Naive thymus-derived CD4-positive, alpha-beta T cell (primary cell): ENCODE measurements at regions not wholly inside any gene's neighbourhood (a gene's known extent, or its start where the extent isn't known, plus 50 kb on each side); places are given as distances from the start of the nearest gene placed in this dataset.

Experiments
- ATAC-seq: fragments of 150-1000 bp; cut with Tn5 transposase; 2 replicates; pipeline ENCODE4 v1.10.0; 2021; ENCODE audit warnings: mild to moderate bottlenecking, moderate library complexity
- CTCF ChIA-PET: fragments of 350-600 bp; sonication (Branson Sonifier 250); formaldehyde crosslinking; loops from one replicate; lab custom pipeline; 2021; ENCODE audit warnings: antibody characterized with exemption; lab: Charles Lee
- POLR2A ChIA-PET: fragments of 350-600 bp; sonication (Branson Sonifier 250); formaldehyde crosslinking; loops from one replicate; lab custom pipeline; 2021; ENCODE audit warnings: antibody characterized with exemption, inconsistent platforms; lab: Charles Lee
- DNase-seq, 9 donors: peaks; one replicate each; pipeline versions ENCODE4 v3.0.0 to v3.0.0-alpha.2; 2020 to 2022; ENCODE audit warnings: mixed read lengths in 1 of 9
- H3K27ac ChIP-seq: one replicate; pipeline ENCODE4 v1.7.0; 2013; ENCODE audit warnings: mild to moderate bottlenecking, low read depth, low read length, moderate library complexity
- H3K27me3 ChIP-seq, 2 donors: one replicate each; pipeline ENCODE4 v1.7.0; 2013; ENCODE audit warnings: low read length in 2 of 2, mild to moderate bottlenecking in 2 of 2, moderate library complexity in 2 of 2; ENCODE audit not compliant: control insufficient read depth in 2 of 2, insufficient read depth in 2 of 2
- H3K36me3 ChIP-seq, 3 experiments: 1 replicate in 2 of 3; 2 replicates in 1 of 3; pipeline ENCODE4 v1.7.0; 2013; ENCODE audit warnings: low read length in 3 of 3, mild to moderate bottlenecking in 3 of 3, moderate library complexity in 1 of 3; ENCODE audit not compliant: insufficient read depth in 3 of 3, control insufficient read depth in 2 of 3
- H3K4me1 ChIP-seq, 2 donors: one replicate each; pipeline ENCODE4 v1.7.0; 2013; ENCODE audit warnings: low read length in 2 of 2, mild to moderate bottlenecking in 2 of 2, moderate library complexity in 1 of 2; ENCODE audit not compliant: control insufficient read depth in 2 of 2, insufficient read depth in 2 of 2
- H3K4me3 ChIP-seq: 2 replicates; pipeline ENCODE4 v1.7.0; 2013; ENCODE audit warnings: mild to moderate bottlenecking, low read length
- H3K9me3 ChIP-seq, 3 experiments: 1 replicate in 2 of 3; 2 replicates in 1 of 3; pipeline ENCODE4 v1.7.0; 2013; ENCODE audit warnings: low read length in 3 of 3; ENCODE audit not compliant: control insufficient read depth in 2 of 3
- H3K27ac Mint-ChIP-seq, 9 donors: one replicate each; pipeline ENCODE4 v1.8.0; 2020 to 2022; ENCODE audit warnings: mixed read lengths in 9 of 9, mild to moderate bottlenecking in 8 of 9, moderate library complexity in 5 of 9, inconsistent platforms in 2 of 9
- H3K27me3 Mint-ChIP-seq, 5 donors: one replicate each; pipeline ENCODE4 v1.8.0; 2021 to 2022; ENCODE audit warnings: mixed read lengths in 5 of 5, mild to moderate bottlenecking in 1 of 5
- H3K36me3 Mint-ChIP-seq, 5 donors: one replicate each; pipeline ENCODE4 v1.8.0; 2020 to 2022; ENCODE audit warnings: mixed read lengths in 5 of 5, mild to moderate bottlenecking in 3 of 5, inconsistent platforms in 1 of 5
- H3K4me1 Mint-ChIP-seq, 7 donors: one replicate each; pipeline ENCODE4 v1.8.0; 2020 to 2022; ENCODE audit warnings: mixed read lengths in 7 of 7, mild to moderate bottlenecking in 3 of 7, inconsistent platforms in 1 of 7
- H3K4me3 Mint-ChIP-seq, 10 donors: one replicate each; pipeline ENCODE4 v1.8.0; 2020 to 2022; ENCODE audit warnings: mild to moderate bottlenecking in 10 of 10, mixed read lengths in 10 of 10, moderate library complexity in 6 of 10, inconsistent platforms in 2 of 10
- H3K9me3 Mint-ChIP-seq, 11 donors: one replicate each; pipeline ENCODE4 v1.8.0; 2020 to 2022; ENCODE audit warnings: mixed read lengths in 11 of 11, mild to moderate bottlenecking in 4 of 11, inconsistent platforms in 1 of 11, moderate library complexity in 1 of 11
- intact Hi-C, 2 donors: fragments of 100-400 bp; cut with micrococcal nuclease; formaldehyde crosslinking; loops; one replicate each; pipeline ENCODE4 v1.15.1; 2023

DNA sequence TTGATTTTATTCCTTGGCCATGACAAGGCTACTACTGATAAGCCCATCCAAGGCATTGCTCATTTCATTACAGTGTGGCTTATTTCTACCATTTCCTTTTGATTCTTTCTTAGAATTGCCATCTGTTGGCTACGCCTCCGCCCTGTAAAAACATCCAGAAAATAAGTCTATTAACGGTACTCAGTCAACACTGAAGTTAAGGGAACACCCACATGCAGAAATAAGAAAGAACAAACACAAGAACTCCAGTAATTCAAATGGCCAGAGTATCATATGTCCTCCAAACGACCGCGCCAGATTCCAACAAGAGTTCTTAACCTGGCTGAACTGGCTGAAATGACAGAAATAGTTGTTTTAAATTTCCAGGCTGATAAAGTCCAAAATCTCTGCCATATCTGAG is 90.3 kb downstream of the CXXC4 start:
- no peak overlapping the region for H3K27ac Mint-ChIP-seq

DNA sequence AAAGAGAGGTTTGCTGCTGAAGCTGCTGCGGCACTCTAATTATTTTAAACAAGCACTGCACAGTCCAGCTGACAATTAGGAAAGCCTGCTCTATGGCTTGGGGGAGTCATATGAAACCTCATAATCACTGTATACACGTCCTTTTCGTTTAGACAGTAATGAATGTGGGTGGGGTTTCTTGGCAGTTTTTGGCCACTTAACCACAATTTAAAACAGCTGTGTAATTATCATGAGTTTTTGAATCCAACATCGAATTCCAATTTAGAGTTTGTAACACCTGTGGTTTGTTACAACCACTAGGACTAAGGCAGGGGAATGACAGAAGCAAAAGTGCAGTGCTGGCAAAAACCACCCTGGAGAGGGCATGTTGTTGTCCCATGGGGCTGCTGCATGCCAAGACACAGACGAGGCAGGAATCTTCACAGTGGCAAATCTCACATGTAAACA is 99.5 kb downstream of the CXXC4 start:
- POLR2A ChIA-PET = no interaction called here
- Mint-ChIP-seq H3K4me3 (no peak overlapping the region), H3K27me3 (peaks cover 0 to 4% (median 0%) of the 10 kb centered on the region in 5 donors), H3K9me3 (peaks cover 0 to 7% (median 2%) of the 10 kb centered on the region in 11 donors), H3K36me3 (no peaks in the 10 kb centered on the region), H3K4me1 (no peaks in the 10 kb centered on the region), H3K27ac (no peak overlapping the region)
- ATAC-seq = no peak
- Histone ChIP-seq H3K27ac (no peak overlapping the region), H3K36me3 (no peaks in the 10 kb centered on the region), H3K9me3 (peaks cover 0 to 4% (median 0%) of the 10 kb centered on the region in 3 experiments), H3K4me3 (no peak overlapping the region), H3K27me3 (no peaks in the 10 kb centered on the region), H3K4me1 (no peaks in the 10 kb centered on the region)
- no peak for DNase-seq
- CTCF ChIA-PET = no interaction called here
- intact Hi-C loops = no loop called here

More for the DNA sequence above, 90.3 kb downstream of the CXXC4 start:
- no peak overlapping the region for H3K27ac ChIP-seq
- no peaks in the 10 kb centered on the region for H3K27me3 ChIP-seq
- Mint-ChIP-seq H3K9me3 (peaks cover 0 to 11% (median 1%) of the 10 kb centered on the region in 11 donors), H3K36me3 (no peaks in the 10 kb centered on the region), H3K4me3 (no peak overlapping the region), H3K27me3 (no peaks in the 10 kb centered on the region), H3K4me1 (no peaks in the 10 kb centered on the region)
- ChIA-PET CTCF (no interaction called here), POLR2A (no interaction called here)
- H3K36me3 ChIP-seq = no peaks in the 10 kb centered on the region
- ATAC-seq (no peak), DNase-seq (no peak)
- intact Hi-C loops = no loop called here
- no peak overlapping the region for H3K4me3 ChIP-seq
- H3K4me1 ChIP-seq = no peaks in the 10 kb centered on the region
- no peaks in the 10 kb centered on the region for H3K9me3 ChIP-seq

DNA sequence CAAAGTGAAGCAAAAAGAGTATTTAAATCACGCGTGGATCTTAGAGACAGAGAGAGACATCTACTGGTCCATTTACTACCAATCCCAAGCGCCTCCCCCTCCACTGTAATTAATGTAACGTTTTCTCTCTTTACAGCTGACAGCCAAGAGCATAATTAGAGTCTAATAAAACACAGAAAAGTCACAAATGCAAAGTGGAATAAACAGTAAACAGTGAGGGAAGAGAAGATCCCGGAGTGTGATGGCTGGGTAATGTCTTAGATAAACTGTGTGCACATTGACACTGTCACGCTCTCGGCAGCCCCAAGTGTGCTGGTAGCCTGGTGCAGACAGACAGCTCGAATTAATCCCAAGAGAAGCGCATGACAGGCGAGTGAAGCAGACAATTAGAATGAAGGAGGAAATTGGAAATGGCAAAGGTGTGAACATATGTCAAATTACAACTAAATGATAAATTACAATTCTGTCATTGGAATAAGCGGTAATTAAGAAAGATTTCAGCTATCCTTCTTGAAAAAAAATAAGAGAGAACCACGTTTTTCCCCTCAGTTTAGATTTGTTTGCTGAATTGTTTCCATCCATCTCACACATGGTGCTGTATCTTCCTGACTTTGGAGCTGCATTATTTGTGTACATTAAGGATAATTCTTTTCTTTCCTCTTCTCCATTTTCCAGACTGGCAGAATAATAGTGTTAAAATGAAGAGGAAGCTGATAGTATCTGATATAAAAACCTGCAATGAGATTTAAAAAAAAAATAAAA is 100.1 kb downstream of the CXXC4 start:
- CTCF ChIA-PET = no interaction called here
- H3K4me3 Mint-ChIP-seq = no peak overlapping the region
- Histone ChIP-seq H3K27ac (no peak overlapping the region), H3K9me3 (peaks cover 0 to 4% (median 0%) of the 10 kb centered on the region in 3 experiments), H3K4me1 (no peaks in the 10 kb centered on the region), H3K36me3 (no peaks in the 10 kb centered on the region), H3K4me3 (no peak overlapping the region), H3K27me3 (no peaks in the 10 kb centered on the region)
- no peak overlapping the region for H3K27ac Mint-ChIP-seq
- H3K9me3 Mint-ChIP-seq = peaks cover 0 to 7% (median 2%) of the 10 kb centered on the region in 11 donors
- no peak for ATAC-seq
- no peak for DNase-seq
- no peaks in the 10 kb centered on the region for H3K36me3 Mint-ChIP-seq
- H3K4me1 Mint-ChIP-seq = no peaks in the 10 kb centered on the region
- POLR2A ChIA-PET = no interaction called here
- intact Hi-C loops = no loop called here
- H3K27me3 Mint-ChIP-seq = peaks cover 0 to 4% (median 0%) of the 10 kb centered on the region in 5 donors

DNA sequence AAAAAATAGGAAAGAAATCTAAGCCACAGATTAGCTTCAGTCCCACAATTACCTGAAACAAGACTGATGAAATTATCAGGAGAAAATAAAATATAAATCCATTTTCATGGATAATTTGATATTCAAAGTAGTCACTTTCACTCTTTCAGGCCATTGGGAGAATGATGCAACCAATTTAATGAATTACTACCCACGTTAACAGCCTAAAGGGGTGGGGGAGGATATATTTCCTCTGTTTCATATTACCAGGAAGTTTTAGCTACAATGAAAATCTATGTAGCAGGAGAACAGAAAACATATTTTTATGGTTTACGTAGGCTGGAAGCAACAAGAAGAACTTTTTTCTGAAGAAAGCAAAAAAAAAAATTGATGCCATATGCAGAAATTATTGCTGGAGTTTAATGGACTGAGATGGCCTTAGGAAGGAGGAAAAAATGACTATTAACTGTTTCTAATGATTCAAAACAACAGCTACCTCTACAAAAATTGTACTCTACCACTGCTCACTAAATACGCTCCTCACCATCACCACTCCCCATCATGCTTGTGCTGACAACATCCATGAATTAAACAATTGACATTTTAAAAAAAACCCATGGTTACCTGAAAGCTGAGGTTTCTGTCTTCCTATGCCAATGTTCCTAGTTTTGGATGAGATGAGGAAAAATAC is 100.9 kb downstream of the CXXC4 start:
- Histone ChIP-seq H3K4me3 (no peak overlapping the region), H3K27me3 (no peaks in the 10 kb centered on the region), H3K9me3 (peaks cover 0 to 4% (median 0%) of the 10 kb centered on the region in 3 experiments), H3K36me3 (no peaks in the 10 kb centered on the region), H3K27ac (no peak overlapping the region), H3K4me1 (no peaks in the 10 kb centered on the region)
- Mint-ChIP-seq H3K4me1 (no peaks in the 10 kb centered on the region), H3K9me3 (peaks cover 0 to 6% (median 2%) of the 10 kb centered on the region in 11 donors), H3K27me3 (peaks cover 0 to 4% (median 0%) of the 10 kb centered on the region in 5 donors), H3K36me3 (no peaks in the 10 kb centered on the region), H3K27ac (no peak overlapping the region), H3K4me3 (no peak overlapping the region)
- intact Hi-C loops = no loop called here
- no peak for ATAC-seq
- POLR2A ChIA-PET = interaction anchor here (0.6 kb wide), 1 partner anchor 114 kb away, joined by 3 read pairs; no protein-coding TSS in a partner anchor
- no peak for DNase-seq
- CTCF ChIA-PET = no interaction called here

DNA sequence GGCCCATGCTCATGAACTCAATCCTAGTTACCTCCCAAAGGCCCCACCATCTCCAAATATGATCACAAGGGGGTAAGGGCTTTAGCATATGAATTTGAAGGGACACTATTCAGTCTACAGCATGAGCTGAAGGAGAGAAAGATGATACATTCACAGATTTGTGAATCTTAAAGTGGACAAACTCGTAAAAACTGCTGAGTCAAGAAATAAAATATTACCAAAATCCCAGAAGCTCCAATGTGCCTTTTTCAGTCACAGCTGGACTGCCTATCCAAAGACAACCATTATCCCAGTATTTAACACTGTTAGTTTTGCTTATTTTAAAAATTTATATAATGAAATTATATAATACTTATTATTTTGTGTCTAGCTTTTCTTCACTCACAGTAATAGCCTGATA is 109.0 kb downstream of the CXXC4 start:
- Mint-ChIP-seq H3K4me1 (no peaks in the 10 kb centered on the region), H3K27me3 (no peaks in the 10 kb centered on the region), H3K4me3 (no peak overlapping the region), H3K36me3 (no peaks in the 10 kb centered on the region), H3K27ac (no peak overlapping the region), H3K9me3 (peaks cover 0 to 14% (median 4%) of the 10 kb centered on the region in 11 donors)
- no peaks in the 10 kb centered on the region for H3K36me3 ChIP-seq
- no peak overlapping the region for H3K4me3 ChIP-seq
- ATAC-seq (no peak), DNase-seq (no peak)
- ChIA-PET CTCF (no interaction called here), POLR2A (no interaction called here)
- no peak overlapping the region for H3K27ac ChIP-seq
- no peaks in the 10 kb centered on the region for H3K4me1 ChIP-seq
- no peaks in the 10 kb centered on the region for H3K27me3 ChIP-seq
- intact Hi-C loops = no loop called here
- H3K9me3 ChIP-seq = no peaks in the 10 kb centered on the region

DNA sequence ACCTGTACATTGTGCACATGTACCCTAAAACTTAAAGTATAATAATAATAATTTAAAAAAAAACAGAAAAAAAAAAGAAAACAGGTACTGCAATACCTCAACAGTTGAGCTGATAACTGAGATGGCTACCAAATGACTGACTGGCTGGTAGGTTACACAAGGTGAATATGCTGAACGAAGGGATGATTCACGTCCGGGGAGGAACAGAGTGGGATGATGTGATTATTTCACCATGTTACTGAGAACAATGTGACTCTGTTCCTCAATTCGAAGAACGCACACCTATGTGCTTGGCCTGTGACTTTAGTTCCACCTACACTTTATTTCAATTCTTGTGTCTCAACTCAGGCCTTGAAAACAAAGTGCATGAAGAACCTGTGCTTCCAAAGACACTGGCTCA is 111.7 kb downstream of the CXXC4 start:
- H3K36me3 ChIP-seq = no peaks in the 10 kb centered on the region
- CTCF ChIA-PET = no interaction called here
- Mint-ChIP-seq H3K36me3 (no peaks in the 10 kb centered on the region), H3K4me3 (no peak overlapping the region), H3K4me1 (no peaks in the 10 kb centered on the region), H3K27me3 (no peaks in the 10 kb centered on the region), H3K27ac (no peak overlapping the region), H3K9me3 (peaks cover 0 to 14% (median 4%) of the 10 kb centered on the region in 11 donors)
- no peaks in the 10 kb centered on the region for H3K27me3 ChIP-seq
- H3K4me3 ChIP-seq = no peak overlapping the region
- POLR2A ChIA-PET = no interaction called here
- no peak for ATAC-seq
- intact Hi-C loops = no loop called here
- no peak overlapping the region for H3K27ac ChIP-seq
- no peak for DNase-seq
- H3K9me3 ChIP-seq = no peaks in the 10 kb centered on the region
- H3K4me1 ChIP-seq = no peaks in the 10 kb centered on the region
